PC-3 (cell line): ENCODE measurements at regions not wholly inside any gene's neighbourhood (a gene's known extent, or its start where the extent isn't known, plus 50 kb on each side); places are given as distances from the start of the nearest gene placed in this dataset.
"Not testable (repeated sequence)": the region's sequence is repeated elsewhere in the genome, so short reads cannot be mapped to it uniquely, and the experiment has no call there.

Experiments used
- ATAC-seq: fragments of 200-7000 bp; cut with Tn5 transposase; 2 replicates; pipeline ENCODE4 v1.9.1; 2020; ENCODE audit warnings: mild to moderate bottlenecking, moderate library complexity
- BruUV-seq: library from RNA; stranded (reverse); fragments of 400-500 nt; replicated peaks from 2 replicates; lab custom pipeline; 2021; lab: Mats Ljungman, UMichigan
- CTCF ChIA-PET: fragments of 300-600 bp; sonication (Branson Sonifier 250); formaldehyde crosslinking; loops from one replicate; lab custom pipeline; 2022; ENCODE audit warnings: antibody characterized with exemption; lab: Charles Lee
- POLR2A ChIA-PET: fragments of 300-600 bp; sonication (Branson Sonifier 250); formaldehyde crosslinking; loops from one replicate; lab custom pipeline; 2022; ENCODE audit warnings: antibody characterized with exemption; ENCODE audit not compliant: unreplicated experiment; lab: Charles Lee
- DNase-seq: peaks from one replicate; pipeline ENCODE4 v3.0.0-alpha.2; 2015
- H2AFZ ChIP-seq: fragments of 300-600 bp; sonication (generic); 2 replicates; pipeline ENCODE4 v1.6.0; 2016; ENCODE audit warnings: antibody characterized with exemption, low read length
- H3F3A ChIP-seq: fragments of 300-600 bp; sonication (generic); one replicate; pipeline ENCODE4 v1.6.0; 2017; ENCODE audit warnings: antibody characterized with exemption, low read length, control low read depth, mild to moderate bottlenecking; ENCODE audit not compliant: unreplicated experiment
- H3K27ac ChIP-seq: fragments of 300-600 bp; sonication (generic); 2 replicates; pipeline ENCODE4 v1.5.1; 2016; ENCODE audit warnings: mild to moderate bottlenecking, low read length
- H3K27me3 ChIP-seq: fragments of 300-600 bp; sonication (generic); 2 replicates; pipeline ENCODE4 v1.6.1; 2016; ENCODE audit warnings: low read length, mixed read lengths
- H3K36me3 ChIP-seq: fragments of 300-600 bp; sonication (generic); 2 replicates; pipeline ENCODE4 v1.6.1; 2016; ENCODE audit warnings: low read depth, mixed run types, low read length, mixed read lengths
- H3K4me1 ChIP-seq: fragments of 300-600 bp; sonication (generic); 2 replicates; pipeline ENCODE4 v1.5.1; 2016; ENCODE audit warnings: low read length; ENCODE audit not compliant: insufficient read depth
- H3K4me2 ChIP-seq: fragments of 300-600 bp; sonication (generic); 2 replicates; pipeline ENCODE4 v1.6.0; 2016; ENCODE audit warnings: low read length
- H3K4me3 ChIP-seq: fragments of 300-600 bp; sonication (generic); 2 replicates; pipeline ENCODE4 v1.5.1; 2016; ENCODE audit warnings: mild to moderate bottlenecking, low read length, mixed read lengths
- H3K79me2 ChIP-seq: fragments of 300-600 bp; sonication (generic); 2 replicates; pipeline ENCODE4 v1.6.1; 2017; ENCODE audit warnings: low read length, mixed read lengths
- H3K9ac ChIP-seq: fragments of 300-600 bp; sonication (generic); 2 replicates; pipeline ENCODE4 v1.6.0; 2016; ENCODE audit warnings: mild to moderate bottlenecking, low read length
- H3K9me2 ChIP-seq: fragments of 300-600 bp; sonication (generic); replicated peaks from 2 replicates; pipeline ENCODE4 v1.6.1; 2016; ENCODE audit warnings: mixed run types, low read length, mixed read lengths
- H3K9me3 ChIP-seq: fragments of 300-600 bp; sonication (generic); 2 replicates; pipeline ENCODE4 v1.6.1; 2016; ENCODE audit warnings: low read length, mixed read lengths
- H4K20me1 ChIP-seq: fragments of 300-600 bp; sonication (generic); 2 replicates; pipeline ENCODE4 v1.6.1; 2016; ENCODE audit warnings: low read length, mixed read lengths
- EZH2 ChIP-seq: fragments of 300-600 bp; sonication (generic); IDR thresholded peaks from one replicate; pipeline ENCODE4 v1.6.1; 2017; ENCODE audit warnings: antibody characterized with exemption, mild to moderate bottlenecking, low read length; ENCODE audit not compliant: unreplicated experiment
- EZH2phosphoT487 ChIP-seq: fragments of 300-600 bp; sonication (generic); IDR thresholded peaks from 2 replicates; pipeline ENCODE4 v1.6.1; 2018; ENCODE audit warnings: mild to moderate bottlenecking, antibody characterized with exemption, low read length, borderline replicate concordance
- intact Hi-C: fragments of 100-400 bp; cut with micrococcal nuclease; formaldehyde crosslinking; loops from 2 replicates; pipeline ENCODE4 v1.9.0; 2023
- TF ChIP-seq, protein P1 (sequence below): fragments of 300-600 bp; sonication (generic); conservative IDR thresholded peaks from 2 replicates; pipeline ENCODE4 v1.5.1; 2017; ENCODE audit warnings: antibody characterized with exemption, low read depth, mild to moderate bottlenecking, low read length

DNA sequence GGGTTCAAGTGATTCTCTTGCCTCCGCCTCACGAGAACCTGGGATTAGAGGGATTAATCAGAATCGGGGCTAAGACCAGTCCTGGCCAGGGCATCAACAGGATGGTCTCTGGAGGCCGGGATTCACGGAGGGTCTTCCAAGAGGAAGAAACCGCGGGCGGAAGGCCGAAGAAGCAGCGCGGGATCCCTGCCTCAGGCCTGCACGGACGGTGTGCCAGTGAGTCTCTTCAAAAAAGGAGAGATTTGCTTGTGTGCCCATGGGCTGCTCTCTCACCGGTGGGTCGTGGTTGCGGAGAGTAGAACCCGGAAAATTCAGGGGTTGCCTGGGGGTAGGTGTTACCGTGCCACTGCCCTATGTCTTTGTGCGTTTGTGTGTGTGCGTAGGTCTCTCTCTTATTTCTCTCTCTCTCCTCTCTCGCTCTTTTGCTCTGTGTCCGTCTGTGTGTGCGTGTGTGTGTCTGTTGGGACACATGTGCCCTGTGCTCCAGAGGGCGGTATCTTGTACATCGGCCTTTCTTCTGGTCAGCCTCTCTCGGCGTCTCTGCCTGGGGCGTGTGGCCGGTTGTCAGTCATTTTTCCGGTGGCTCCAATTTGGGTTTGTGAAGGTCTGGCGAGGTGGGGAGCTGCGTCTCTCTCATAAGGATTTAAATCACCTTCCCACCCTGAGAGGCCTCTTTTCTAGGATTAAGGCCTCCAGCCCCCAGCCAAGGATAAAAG, 613.2 kb downstream of the KCNJ18 start:
- DNase-seq, result no peak
- ATAC-seq, result no peak
- Histone ChIP-seq H3K9me3 (no peaks in the 10 kb centered on the region), H3K27me3 (no peaks in the 10 kb centered on the region), H3F3A (no peaks in the 10 kb centered on the region), H3K9ac (no peak overlapping the region), H3K36me3 (no peaks in the 10 kb centered on the region), H3K9me2 (no peaks in the 10 kb centered on the region), H2AFZ (no peak overlapping the region), H3K4me3 (no peak overlapping the region), H3K4me2 (no peak overlapping the region), H3K79me2 (no peaks in the 10 kb centered on the region), H3K27ac (no peak overlapping the region), H4K20me1 (no peaks in the 10 kb centered on the region), H3K4me1 (no peaks in the 10 kb centered on the region)
- POLR2A ChIA-PET, result no interaction called here
- TF ChIP-seq EZH2 (no peak), EZH2phosphoT487 (no peak)
- TF ChIP-seq, protein P1, sequence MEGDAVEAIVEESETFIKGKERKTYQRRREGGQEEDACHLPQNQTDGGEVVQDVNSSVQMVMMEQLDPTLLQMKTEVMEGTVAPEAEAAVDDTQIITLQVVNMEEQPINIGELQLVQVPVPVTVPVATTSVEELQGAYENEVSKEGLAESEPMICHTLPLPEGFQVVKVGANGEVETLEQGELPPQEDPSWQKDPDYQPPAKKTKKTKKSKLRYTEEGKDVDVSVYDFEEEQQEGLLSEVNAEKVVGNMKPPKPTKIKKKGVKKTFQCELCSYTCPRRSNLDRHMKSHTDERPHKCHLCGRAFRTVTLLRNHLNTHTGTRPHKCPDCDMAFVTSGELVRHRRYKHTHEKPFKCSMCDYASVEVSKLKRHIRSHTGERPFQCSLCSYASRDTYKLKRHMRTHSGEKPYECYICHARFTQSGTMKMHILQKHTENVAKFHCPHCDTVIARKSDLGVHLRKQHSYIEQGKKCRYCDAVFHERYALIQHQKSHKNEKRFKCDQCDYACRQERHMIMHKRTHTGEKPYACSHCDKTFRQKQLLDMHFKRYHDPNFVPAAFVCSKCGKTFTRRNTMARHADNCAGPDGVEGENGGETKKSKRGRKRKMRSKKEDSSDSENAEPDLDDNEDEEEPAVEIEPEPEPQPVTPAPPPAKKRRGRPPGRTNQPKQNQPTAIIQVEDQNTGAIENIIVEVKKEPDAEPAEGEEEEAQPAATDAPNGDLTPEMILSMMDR, result no peak
- intact Hi-C loops, result no loop called here
- BruUV-seq, result no TSS peak
- CTCF ChIA-PET, result no interaction called here

- DNase-seq, H3K27me3 ChIP-seq, POLR2A ChIA-PET, H3K4me2 ChIP-seq, CTCF ChIA-PET, intact Hi-C loops, H3K4me3 ChIP-seq, H3K27ac ChIP-seq, H3K4me1 ChIP-seq, H3K9ac ChIP-seq, H2AFZ ChIP-seq, H4K20me1 ChIP-seq, H3K36me3 ChIP-seq, H3K79me2 ChIP-seq, ATAC-seq, H3K9me2 ChIP-seq, H3F3A ChIP-seq, BruUV-seq, H3K9me3 ChIP-seq: not testable (repeated sequence)
These were observed 618.0 kb downstream of the KCNJ18 start for GRCh38 chr17:22310292-22310691.

- H3K9me3 ChIP-seq, result no peaks in the 10 kb centered on the region
- no peak for TF ChIP-seq EZH2
- TF ChIP-seq, protein P1, result no peak
- TF ChIP-seq EZH2phosphoT487, result no peak
- no peak overlapping the region for H2AFZ ChIP-seq
- H3K36me3 ChIP-seq, result no peaks in the 10 kb centered on the region
- ATAC-seq (peak; percentile 18; the same call in 1 of the 2 replicates), DNase-seq (peak; percentile 29)
- BruUV-seq, result no TSS peak
- 0 out of 2 replicates have a peak overlapping the region, but pooled peaks have one; percentile 31 for H3K4me2 ChIP-seq
- no peaks in the 10 kb centered on the region for H3K79me2 ChIP-seq
- H3K27me3 ChIP-seq, result no peaks in the 10 kb centered on the region
- POLR2A ChIA-PET, result no interaction called here
- H3K9me2 ChIP-seq, result no peaks in the 10 kb centered on the region
- no peaks in the 10 kb centered on the region for H4K20me1 ChIP-seq
- H3K9ac ChIP-seq, result no peak overlapping the region
- intact Hi-C loops, result no loop called here
- H3K4me1 ChIP-seq, result no peaks in the 10 kb centered on the region
- CTCF ChIA-PET, result no interaction called here
- H3F3A ChIP-seq, result no peaks in the 10 kb centered on the region
- no peak overlapping the region for H3K4me3 ChIP-seq
- H3K27ac ChIP-seq, result no peak overlapping the region
These were observed 618.7 kb downstream of the KCNJ18 start for GRCh38 chr17:22310717-22311686.

DNA sequence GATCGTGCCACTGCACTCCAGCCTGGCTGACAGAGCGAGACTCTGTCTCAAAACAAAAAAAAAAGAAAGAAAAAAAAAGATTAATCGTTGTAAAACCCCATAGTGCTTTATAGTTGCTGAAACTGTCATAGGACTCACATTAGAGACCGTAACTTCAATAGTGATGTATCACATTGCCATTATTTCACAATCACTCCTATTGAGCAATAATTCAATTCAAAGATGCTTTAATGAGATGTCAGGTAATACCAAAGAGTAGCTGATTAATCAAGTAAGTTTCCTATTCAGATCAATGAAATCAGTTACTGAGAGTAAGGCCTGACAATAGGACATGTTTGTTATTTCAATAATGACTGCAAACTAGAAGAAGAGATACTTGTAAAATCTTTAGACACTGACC, 628.7 kb downstream of the KCNJ18 start:
- H3K27ac ChIP-seq, DNase-seq, H3K4me1 ChIP-seq, H3K4me2 ChIP-seq, H3K79me2 ChIP-seq, POLR2A ChIA-PET, H3K36me3 ChIP-seq, H3K9ac ChIP-seq, H3K4me3 ChIP-seq, BruUV-seq, ATAC-seq, H3K27me3 ChIP-seq, H4K20me1 ChIP-seq, H3F3A ChIP-seq, intact Hi-C loops, H3K9me2 ChIP-seq, H2AFZ ChIP-seq, H3K9me3 ChIP-seq, CTCF ChIA-PET: not testable (repeated sequence)
